OCI-LY3 (cell line): ENCODE measurements at regions not wholly inside any gene's neighbourhood (a gene's known extent, or its start where the extent isn't known, plus 50 kb on each side); places are given as distances from the start of the nearest gene placed in this dataset.

Experiments used
- H2AFZ ChIP-seq: fragments of 200-600, 300-600 bp; shearing (Covaris generic); 2 replicates; pipeline ENCODE4 v1.6.0; 2014; ENCODE audit warnings: antibody characterized with exemption, low read depth, low read length
- H3K27ac ChIP-seq: fragments of 200-600, 300-600 bp; sonication (generic); 2 replicates; pipeline ENCODE4 v1.5.1; 2014; ENCODE audit warnings: mild to moderate bottlenecking, low read length, moderate library complexity, mixed read lengths
- H3K27me3 ChIP-seq: fragments of 200-600, 300-600 bp; sonication (generic); 2 replicates; pipeline ENCODE4 v1.6.1; 2014; ENCODE audit warnings: low read depth, low read length, mixed read lengths
- H3K36me3 ChIP-seq: fragments of 200-600, 300-600 bp; sonication (generic); replicated peaks from 2 replicates; pipeline ENCODE3; 2014; ENCODE audit warnings: low read depth, low read length, mixed read lengths
- H3K4me1 ChIP-seq: fragments of 300-600, 200-600 bp; sonication (generic); 2 replicates; pipeline ENCODE4 v1.6.1; 2014; ENCODE audit warnings: low read length, mixed read lengths
- H3K4me2 ChIP-seq: fragments of 200-600, 300-600 bp; sonication (generic); 2 replicates; pipeline ENCODE4 v1.6.1; 2014; ENCODE audit warnings: low read length, mixed read lengths
- H3K4me3 ChIP-seq: fragments of 300-600, 200-600 bp; sonication (generic); 2 replicates; pipeline ENCODE4 v1.5.1; 2014; ENCODE audit warnings: antibody characterized with exemption, mild to moderate bottlenecking, low read length, moderate library complexity
- H3K79me2 ChIP-seq: fragments of 300-600, 200-600 bp; shearing (Covaris generic); 2 replicates; pipeline ENCODE4 v1.6.1; 2014; ENCODE audit warnings: mild to moderate bottlenecking, low read length, mixed read lengths
- H3K9ac ChIP-seq: fragments of 300-600, 200-600 bp; shearing (Covaris generic); 2 replicates; pipeline ENCODE4 v1.6.0; 2014; ENCODE audit warnings: mild to moderate bottlenecking, low read length, moderate library complexity
- H3K9me3 ChIP-seq: fragments of 200-600, 300-600 bp; shearing (Covaris generic); 2 replicates; pipeline ENCODE4 v1.6.1; 2014; ENCODE audit warnings: low read length, mixed read lengths; ENCODE audit not compliant: insufficient read depth
- H4K20me1 ChIP-seq: fragments of 200-600, 300-600 bp; sonication (generic); 2 replicates; pipeline ENCODE4 v1.6.1; 2016; ENCODE audit warnings: low read length, mixed read lengths; ENCODE audit not compliant: insufficient read depth
- EZH2phosphoT487 ChIP-seq: fragments of 200-600 bp; shearing (Covaris generic); IDR thresholded peaks from 2 replicates; pipeline ENCODE4 v1.6.1; 2018; ENCODE audit warnings: antibody characterized with exemption, mixed run types, low read depth
- TF ChIP-seq, protein P1 (sequence below): fragments of 200-600, 300-600 bp; sonication (generic); IDR thresholded peaks from 2 replicates; pipeline ENCODE4 v1.5.1; 2014; ENCODE audit warnings: antibody characterized with exemption, low read length, low read depth

- no peak overlapping the region for H3K4me3 ChIP-seq
- H3K27me3 ChIP-seq: peaks cover 20% of the 10 kb centered on the region
- no peaks in the 10 kb centered on the region for H3K9me3 ChIP-seq
- H2AFZ ChIP-seq: no peak overlapping the region
- no peak overlapping the region for H3K27ac ChIP-seq
- no peak overlapping the region for H3K4me2 ChIP-seq
- no peak for TF ChIP-seq EZH2phosphoT487
- TF ChIP-seq, protein P1, sequence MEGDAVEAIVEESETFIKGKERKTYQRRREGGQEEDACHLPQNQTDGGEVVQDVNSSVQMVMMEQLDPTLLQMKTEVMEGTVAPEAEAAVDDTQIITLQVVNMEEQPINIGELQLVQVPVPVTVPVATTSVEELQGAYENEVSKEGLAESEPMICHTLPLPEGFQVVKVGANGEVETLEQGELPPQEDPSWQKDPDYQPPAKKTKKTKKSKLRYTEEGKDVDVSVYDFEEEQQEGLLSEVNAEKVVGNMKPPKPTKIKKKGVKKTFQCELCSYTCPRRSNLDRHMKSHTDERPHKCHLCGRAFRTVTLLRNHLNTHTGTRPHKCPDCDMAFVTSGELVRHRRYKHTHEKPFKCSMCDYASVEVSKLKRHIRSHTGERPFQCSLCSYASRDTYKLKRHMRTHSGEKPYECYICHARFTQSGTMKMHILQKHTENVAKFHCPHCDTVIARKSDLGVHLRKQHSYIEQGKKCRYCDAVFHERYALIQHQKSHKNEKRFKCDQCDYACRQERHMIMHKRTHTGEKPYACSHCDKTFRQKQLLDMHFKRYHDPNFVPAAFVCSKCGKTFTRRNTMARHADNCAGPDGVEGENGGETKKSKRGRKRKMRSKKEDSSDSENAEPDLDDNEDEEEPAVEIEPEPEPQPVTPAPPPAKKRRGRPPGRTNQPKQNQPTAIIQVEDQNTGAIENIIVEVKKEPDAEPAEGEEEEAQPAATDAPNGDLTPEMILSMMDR: no peak
- H3K4me1 ChIP-seq: peaks cover 9% of the 10 kb centered on the region
- H3K79me2 ChIP-seq: no peaks in the 10 kb centered on the region
- H4K20me1 ChIP-seq: no peaks in the 10 kb centered on the region
- H3K36me3 ChIP-seq: no peaks in the 10 kb centered on the region
- no peak overlapping the region for H3K9ac ChIP-seq
Measured at GRCh38 chr3:170814822-170815221, 55.2 kb downstream of the RPL22L1 start.

DNA sequence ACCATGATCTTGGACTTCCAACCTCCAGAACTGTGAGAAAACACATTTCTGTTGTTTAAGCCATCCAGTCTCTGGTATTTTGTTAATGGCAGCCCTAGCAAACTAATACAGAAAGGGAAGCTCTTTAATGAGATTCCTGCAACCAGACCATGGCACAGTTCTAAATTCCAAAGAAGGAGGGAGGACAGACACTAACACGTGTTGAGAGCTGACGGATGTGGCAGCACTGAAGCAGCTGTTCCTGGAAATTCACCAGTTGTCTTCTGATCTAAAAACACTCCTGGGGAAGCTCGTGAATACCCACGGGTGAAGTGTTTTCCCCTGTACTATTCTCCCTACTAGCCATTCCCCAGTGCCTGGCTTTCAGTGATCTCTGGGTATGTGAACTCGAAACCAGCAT lies 56.7 kb downstream of the RPL22L1 start:
- Histone ChIP-seq H3K27ac (no peak overlapping the region), H3K27me3 (peaks cover 20% of the 10 kb centered on the region), H3K9ac (no peak overlapping the region), H3K79me2 (no peaks in the 10 kb centered on the region), H3K4me3 (no peak overlapping the region), H4K20me1 (no peaks in the 10 kb centered on the region), H3K4me2 (no peak overlapping the region), H2AFZ (no peak overlapping the region), H3K4me1 (peaks cover 9% of the 10 kb centered on the region), H3K36me3 (no peaks in the 10 kb centered on the region), H3K9me3 (no peaks in the 10 kb centered on the region)
- no peak for TF ChIP-seq EZH2phosphoT487
- TF ChIP-seq, protein P1: no peak

GRCh38 chr3:170811928-170812591 lies 57.9 kb downstream of the RPL22L1 start:
- TF ChIP-seq EZH2phosphoT487: no peak
- TF ChIP-seq, protein P1: peak; percentile 95
- Histone ChIP-seq H3K4me3 (no peak overlapping the region), H3K27me3 (peaks cover 20% of the 10 kb centered on the region), H3K9me3 (no peaks in the 10 kb centered on the region), H3K27ac (no peak overlapping the region), H3K4me2 (no peak overlapping the region), H3K79me2 (no peaks in the 10 kb centered on the region), H4K20me1 (no peaks in the 10 kb centered on the region), H2AFZ (no peak overlapping the region), H3K36me3 (no peaks in the 10 kb centered on the region), H3K4me1 (peaks cover 9% of the 10 kb centered on the region), H3K9ac (no peak overlapping the region)

DNA sequence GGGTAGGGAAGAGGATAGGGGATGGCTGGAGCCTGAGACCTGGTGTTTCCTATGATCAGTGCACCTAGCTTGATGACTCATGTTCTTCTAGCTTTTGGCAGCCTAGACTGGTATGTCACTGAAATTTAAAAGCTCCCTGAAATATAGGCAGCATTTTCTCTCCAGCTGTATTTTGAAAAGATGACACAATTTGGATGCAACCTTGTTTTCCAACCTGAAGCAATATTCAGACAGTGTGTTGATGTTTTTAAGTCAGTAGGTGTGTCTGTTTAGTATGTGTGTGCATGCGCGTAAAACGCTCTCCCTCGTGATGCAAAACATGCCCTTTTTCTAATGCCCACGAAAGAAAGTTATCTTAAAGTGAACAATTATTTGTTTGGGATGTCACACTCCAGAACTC lies 58.5 kb downstream of the RPL22L1 start:
- H3K27me3 ChIP-seq: peaks cover 24% of the 10 kb centered on the region
- no peak overlapping the region for H3K9ac ChIP-seq
- H3K36me3 ChIP-seq: no peaks in the 10 kb centered on the region
- no peak overlapping the region for H3K27ac ChIP-seq
- peaks cover 9% of the 10 kb centered on the region for H3K4me1 ChIP-seq
- no peak overlapping the region for H2AFZ ChIP-seq
- no peak overlapping the region for H3K4me2 ChIP-seq
- H3K9me3 ChIP-seq: no peaks in the 10 kb centered on the region
- no peaks in the 10 kb centered on the region for H3K79me2 ChIP-seq
- no peaks in the 10 kb centered on the region for H4K20me1 ChIP-seq
- TF ChIP-seq, protein P1: no peak
- no peak for TF ChIP-seq EZH2phosphoT487
- H3K4me3 ChIP-seq: no peak overlapping the region
